Erythroblast (primary cell): ENCODE measurements at regions not wholly inside any gene's neighbourhood (a gene's known extent, or its start where the extent isn't known, plus 50 kb on each side); places are given as distances from the start of the nearest gene placed in this dataset.

ENCODE experiments used
- GATA1 ChIP-seq: IDR thresholded peaks from 2 replicates; pipeline ENCODE4 v1.6.1; 2011; ENCODE audit warnings: low read depth, mild to moderate bottlenecking, control low read depth, low read length, moderate library complexity
- POLR2A ChIP-seq: IDR thresholded peaks from 2 replicates; pipeline ENCODE4 v1.6.1; 2011; ENCODE audit warnings: mild to moderate bottlenecking, low read length

- TF ChIP-seq POLR2A (no peak), GATA1 (no peak)
Observed at GRCh38 chr18:38458698-38459097, 893.1 kb upstream of the CELF4 start.
